Ishikawa (cell line): ENCODE measurements at regions not wholly inside any gene's neighbourhood (a gene's known extent, or its start where the extent isn't known, plus 50 kb on each side); places are given as distances from the start of the nearest gene placed in this dataset.

Experiments used
- CEBPB ChIP-seq: IDR thresholded peaks from 2 replicates; pipeline ENCODE4 v1.6.1; 2012
- EGR1 ChIP-seq: IDR thresholded peaks from 2 replicates; pipeline ENCODE4 v1.6.1; 2012
- TAF1 ChIP-seq: IDR thresholded peaks from 2 replicates; pipeline ENCODE4 v1.6.1; 2012; ENCODE audit warnings: low read depth, mild to moderate bottlenecking
- YY1 ChIP-seq: IDR thresholded peaks from 2 replicates; pipeline ENCODE4 v1.6.1; 2012; ENCODE audit warnings: low read depth
- ZBTB7A ChIP-seq: IDR thresholded peaks from 2 replicates; pipeline ENCODE4 v1.6.1; 2012; ENCODE audit warnings: low read depth
- TF ChIP-seq, protein P1 (sequence below): IDR thresholded peaks from 2 replicates; pipeline ENCODE4 v1.6.1; 2012; ENCODE audit warnings: low read depth, mild to moderate bottlenecking

- TF ChIP-seq, protein P1, sequence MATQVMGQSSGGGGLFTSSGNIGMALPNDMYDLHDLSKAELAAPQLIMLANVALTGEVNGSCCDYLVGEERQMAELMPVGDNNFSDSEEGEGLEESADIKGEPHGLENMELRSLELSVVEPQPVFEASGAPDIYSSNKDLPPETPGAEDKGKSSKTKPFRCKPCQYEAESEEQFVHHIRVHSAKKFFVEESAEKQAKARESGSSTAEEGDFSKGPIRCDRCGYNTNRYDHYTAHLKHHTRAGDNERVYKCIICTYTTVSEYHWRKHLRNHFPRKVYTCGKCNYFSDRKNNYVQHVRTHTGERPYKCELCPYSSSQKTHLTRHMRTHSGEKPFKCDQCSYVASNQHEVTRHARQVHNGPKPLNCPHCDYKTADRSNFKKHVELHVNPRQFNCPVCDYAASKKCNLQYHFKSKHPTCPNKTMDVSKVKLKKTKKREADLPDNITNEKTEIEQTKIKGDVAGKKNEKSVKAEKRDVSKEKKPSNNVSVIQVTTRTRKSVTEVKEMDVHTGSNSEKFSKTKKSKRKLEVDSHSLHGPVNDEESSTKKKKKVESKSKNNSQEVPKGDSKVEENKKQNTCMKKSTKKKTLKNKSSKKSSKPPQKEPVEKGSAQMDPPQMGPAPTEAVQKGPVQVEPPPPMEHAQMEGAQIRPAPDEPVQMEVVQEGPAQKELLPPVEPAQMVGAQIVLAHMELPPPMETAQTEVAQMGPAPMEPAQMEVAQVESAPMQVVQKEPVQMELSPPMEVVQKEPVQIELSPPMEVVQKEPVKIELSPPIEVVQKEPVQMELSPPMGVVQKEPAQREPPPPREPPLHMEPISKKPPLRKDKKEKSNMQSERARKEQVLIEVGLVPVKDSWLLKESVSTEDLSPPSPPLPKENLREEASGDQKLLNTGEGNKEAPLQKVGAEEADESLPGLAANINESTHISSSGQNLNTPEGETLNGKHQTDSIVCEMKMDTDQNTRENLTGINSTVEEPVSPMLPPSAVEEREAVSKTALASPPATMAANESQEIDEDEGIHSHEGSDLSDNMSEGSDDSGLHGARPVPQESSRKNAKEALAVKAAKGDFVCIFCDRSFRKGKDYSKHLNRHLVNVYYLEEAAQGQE, result no peak
- TF ChIP-seq EGR1 (no peak), CEBPB (no peak), TAF1 (no peak), ZBTB7A (no peak), YY1 (no peak)
These were observed 248.5 kb downstream of the ETS1 start for GRCh38 chr11:128338811-128339210.
